ENCODE measurements at regions not wholly inside any gene's neighbourhood (a gene's known extent, or its start where the extent isn't known, plus 50 kb on each side); places are given as distances from the start of the nearest gene placed in this dataset.
"Not testable (repeated sequence)": the region's sequence is repeated elsewhere in the genome, so short reads cannot be mapped to it uniquely, and the experiment has no call there.

DNA sequence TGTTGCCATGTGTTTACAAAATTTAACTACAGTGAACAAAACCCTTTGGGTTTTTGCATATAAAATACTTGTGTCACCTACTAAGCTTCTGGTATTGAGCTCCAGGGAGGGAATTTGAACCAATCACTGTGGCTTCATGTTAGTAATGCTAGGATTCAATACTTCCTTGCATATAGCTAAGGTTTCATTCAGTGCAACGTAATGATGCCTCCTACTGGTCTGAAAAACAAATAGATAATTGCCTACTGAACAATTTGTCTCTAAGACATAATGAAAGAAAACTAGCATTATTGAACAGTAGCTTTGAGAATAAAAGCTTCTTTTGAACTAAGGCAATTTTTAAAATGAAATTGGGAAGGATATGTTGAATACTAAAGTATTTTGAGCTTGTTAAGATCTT lies 244.4 kb downstream of the ZWINT start:
- intact Hi-C loops (cut with DNase I), result no loop called here
- ATAC-seq, result no peak
- DNase-seq, result no peak

- ATAC-seq (no peak), DNase-seq (no peak)
- intact Hi-C loops (cut with DNase I), result no loop called here
Observed at GRCh38 chr10:56109454-56109853, 251.6 kb downstream of the ZWINT start.

- DNase-seq (no peak), ATAC-seq (no peak)
- intact Hi-C loops (cut with DNase I), result no loop called here
Observed at GRCh38 chr10:56104923-56105322, 256.1 kb downstream of the ZWINT start.

DNA sequence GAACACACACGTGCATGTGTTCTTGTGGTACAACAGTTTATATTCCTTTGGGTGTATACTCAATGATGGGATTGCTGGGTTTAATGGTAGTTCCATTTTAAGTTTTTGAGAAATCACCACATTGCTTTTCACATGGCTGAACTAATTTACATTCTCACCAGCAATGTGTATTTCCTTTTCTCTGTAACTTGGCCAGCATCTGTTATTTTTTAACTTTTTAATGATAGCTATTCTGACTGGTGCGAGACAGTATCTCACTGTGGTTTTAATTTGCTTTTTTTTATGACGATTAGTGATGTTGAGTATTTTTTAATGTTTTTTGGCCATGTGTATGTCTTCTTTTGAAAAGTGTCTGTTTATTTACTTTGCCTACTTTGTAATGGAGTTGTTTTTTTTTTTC lies 256.6 kb downstream of the ZWINT start:
- DNase-seq, result no peak
- intact Hi-C loops (cut with DNase I), result no loop called here
- ATAC-seq, result no peak

DNA sequence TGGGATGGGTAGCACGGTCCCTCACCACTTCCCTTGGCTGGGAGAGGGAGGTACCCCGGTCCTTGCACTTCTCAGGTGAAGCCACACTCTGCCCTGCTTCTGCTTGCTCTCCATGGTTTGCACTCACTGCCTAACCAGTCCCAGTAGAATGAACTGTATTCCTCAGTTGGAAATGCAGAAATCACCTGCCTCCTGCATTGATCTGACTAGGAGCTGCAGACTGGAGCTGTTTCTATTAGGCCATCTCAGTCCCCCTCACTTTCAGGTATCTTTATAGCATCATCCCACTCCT lies 264.9 kb downstream of the ZWINT start:
- intact Hi-C loops (cut with DNase I), result no loop called here
- ATAC-seq (no peak), DNase-seq (no peak)

DNA sequence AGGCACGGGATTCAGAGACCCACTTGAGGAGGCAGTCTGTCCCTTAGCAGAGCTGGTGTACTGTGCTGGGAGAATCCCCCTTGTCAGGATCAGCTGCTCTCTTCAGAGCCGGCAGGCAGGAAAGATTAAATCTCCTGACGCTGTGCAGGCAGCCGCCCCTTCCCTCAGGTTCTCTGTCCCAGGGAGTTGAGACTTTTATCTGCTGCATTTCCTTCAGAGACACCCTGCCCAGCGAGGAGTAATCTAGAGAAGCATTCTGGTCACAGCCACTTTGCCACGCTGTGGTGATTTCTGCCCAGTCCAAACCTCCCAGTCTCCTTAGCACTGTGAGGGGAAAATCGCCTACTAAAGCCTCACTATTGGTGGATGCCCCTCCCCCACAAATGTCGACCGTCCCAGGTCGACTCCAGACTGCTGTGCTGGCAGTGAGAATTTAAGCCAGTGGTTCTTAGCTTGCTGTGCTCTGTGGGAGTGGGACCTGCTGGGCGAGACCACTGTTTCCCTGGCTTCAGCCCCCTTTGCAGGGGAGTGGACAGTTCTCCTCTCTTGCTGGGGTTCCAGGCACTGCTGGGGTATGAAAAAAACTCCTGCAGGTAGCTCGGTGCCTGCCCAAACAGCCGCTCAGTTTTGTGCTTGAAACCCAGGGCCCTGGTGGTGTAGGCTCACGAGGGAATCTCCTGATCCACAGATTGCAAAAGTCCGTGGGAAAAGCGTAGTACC lies 265.4 kb downstream of the ZWINT start:
- intact Hi-C loops (cut with DNase I), result no loop called here
- DNase-seq, result no peak

DNA sequence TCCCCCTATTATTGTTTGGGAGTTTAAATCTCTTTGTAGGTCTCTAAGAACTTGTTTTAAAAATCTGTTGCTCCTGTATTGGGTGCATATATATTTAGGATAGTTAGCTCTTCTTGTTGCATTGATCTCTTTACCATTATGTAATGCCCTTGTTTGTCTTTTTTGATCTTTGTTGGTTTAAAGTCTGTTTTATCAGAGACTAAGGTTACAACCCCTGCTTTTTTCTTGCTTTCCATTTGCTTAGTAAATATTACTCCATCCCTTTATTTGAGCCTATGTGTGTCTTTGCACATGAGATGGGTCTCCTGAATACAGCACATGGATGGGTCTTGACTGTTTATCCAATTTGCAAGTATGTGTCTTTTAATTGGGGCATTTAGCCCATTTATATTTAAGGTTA lies 267.4 kb downstream of the ZWINT start:
- DNase-seq, ATAC-seq: not testable (repeated sequence)

More for the DNA sequence above, 265.4 kb downstream of the ZWINT start:
- ATAC-seq, result no peak

GRCh38 chr10:56091872-56092271 lies 269.2 kb downstream of the ZWINT start:
- no peak for ATAC-seq
- intact Hi-C loops (cut with DNase I), result no loop called here
- DNase-seq, result no peak

More for the DNA sequence above, 267.4 kb downstream of the ZWINT start:
- intact Hi-C loops (cut with DNase I), result not testable (repeated sequence)

DNA sequence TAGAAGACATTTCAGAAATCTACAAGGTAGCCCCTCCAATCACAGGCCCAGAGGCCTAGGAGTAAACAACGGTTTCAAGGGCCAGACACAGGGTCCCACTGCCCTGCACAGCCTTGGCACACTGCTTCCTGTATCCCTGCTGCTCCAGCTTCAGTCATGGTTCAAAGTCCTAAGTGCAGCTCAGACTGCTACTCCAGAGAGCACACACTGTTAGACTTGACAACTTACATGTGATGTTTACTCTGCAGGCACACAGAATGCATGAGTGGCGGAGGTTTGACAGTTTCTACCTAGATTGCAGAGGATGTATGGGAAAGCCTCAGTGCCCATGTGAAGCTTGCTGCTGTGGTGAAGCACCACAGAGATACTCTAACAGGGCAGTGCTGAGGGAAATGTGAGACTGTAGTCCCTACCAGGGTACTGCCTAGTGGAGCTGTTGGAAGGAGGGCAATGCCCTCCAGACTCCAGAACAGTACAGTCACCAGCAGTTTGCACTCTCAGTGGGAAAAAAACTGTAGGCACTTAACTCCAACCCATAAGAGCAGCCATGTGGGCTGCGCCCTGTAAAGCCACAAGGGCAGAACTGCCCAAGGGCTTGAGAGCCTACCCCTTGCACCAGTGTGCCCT lies 270.0 kb downstream of the ZWINT start:
- intact Hi-C loops (cut with DNase I), result no loop called here
- ATAC-seq (no peak), DNase-seq (no peak)

DNA sequence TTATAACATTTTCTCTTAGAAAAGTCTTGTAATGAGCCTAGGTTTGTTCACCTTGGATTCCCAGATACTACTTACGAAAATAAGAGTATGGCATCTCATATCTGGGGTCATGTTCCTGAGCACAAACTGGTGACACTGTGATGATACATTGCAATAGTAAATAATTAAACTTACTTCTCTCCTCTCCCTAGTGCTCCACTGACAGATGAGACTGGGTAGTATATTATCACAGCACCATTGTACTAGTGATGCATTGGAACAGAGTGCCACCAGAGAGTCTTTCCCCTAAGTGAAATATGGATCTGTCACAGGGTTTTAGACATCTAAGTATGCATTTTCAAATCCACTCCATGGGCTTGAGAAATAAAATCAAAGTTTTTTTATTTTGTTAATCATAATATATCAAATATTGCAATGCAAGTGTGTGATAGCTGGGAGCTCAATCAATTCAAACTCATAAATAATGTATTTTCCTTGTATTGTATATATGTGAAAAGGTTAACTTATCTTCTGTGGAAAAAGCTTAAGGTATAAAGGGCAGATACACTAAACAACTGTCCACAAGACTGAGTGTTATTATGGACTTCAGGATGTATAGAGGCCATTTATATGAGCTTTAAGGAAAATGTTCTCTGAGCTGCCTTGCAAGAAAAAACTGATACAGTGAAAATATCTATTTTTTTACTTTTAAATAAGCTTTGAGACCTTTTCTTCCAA lies 275.5 kb downstream of the ZWINT start:
- intact Hi-C loops (cut with DNase I), result no loop called here
- ATAC-seq, result no peak
- no peak for DNase-seq

GRCh38 chr10:56082169-56082568 lies 278.9 kb downstream of the ZWINT start:
- intact Hi-C loops (cut with DNase I), result no loop called here
- ATAC-seq, result no peak
- no peak for DNase-seq

GRCh38 chr10:56068473-56069263 lies 292.4 kb downstream of the ZWINT start:
- DNase-seq, result no peak
- no peak for ATAC-seq
- intact Hi-C loops (cut with DNase I), result no loop called here

DNA sequence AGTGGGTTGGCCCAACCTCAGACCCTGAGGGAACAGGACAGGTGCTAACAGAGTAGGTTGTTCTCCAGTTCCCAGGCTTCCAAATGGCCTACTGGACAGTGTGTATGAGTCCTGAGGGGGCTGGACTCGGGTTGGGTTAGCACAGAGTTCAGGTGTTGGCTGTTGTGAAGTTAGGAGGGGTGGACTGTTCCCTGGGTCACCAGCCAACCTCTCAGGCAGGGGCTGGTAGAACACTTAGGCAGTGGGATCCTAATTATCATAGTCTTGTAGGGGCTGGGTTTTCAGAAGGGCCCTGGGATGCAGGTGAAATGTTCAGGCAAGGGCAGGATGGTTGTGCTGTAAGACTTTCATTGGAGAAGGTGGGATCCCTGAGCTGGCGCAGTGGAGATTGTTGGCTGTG lies 293.0 kb downstream of the ZWINT start:
- DNase-seq (no peak), ATAC-seq (no peak)
- intact Hi-C loops (cut with DNase I), result no loop called here

GRCh38 chr10:56063642-56064041 lies 297.4 kb downstream of the ZWINT start:
- intact Hi-C loops (cut with DNase I), result no loop called here
- no peak for DNase-seq
- no peak for ATAC-seq

DNA sequence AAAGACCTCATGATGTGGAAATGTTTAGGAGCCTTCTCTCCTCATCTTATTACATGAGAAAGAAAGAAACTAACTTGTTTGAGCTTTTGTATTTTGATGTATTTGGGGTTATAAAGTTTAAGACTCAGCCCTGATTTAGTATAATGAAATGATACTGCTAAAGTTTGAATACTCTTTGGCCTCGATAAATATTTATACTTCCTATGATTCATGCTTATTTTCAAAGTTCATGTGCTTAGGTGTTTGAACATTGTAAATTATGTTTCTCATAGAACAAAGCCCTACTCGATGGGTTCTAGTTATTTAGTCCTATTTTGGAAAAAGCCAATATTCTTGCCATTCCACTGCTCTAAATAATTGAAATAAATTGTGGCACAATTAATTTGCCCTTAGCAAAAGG lies 303.2 kb downstream of the ZWINT start:
- no peak for DNase-seq
- no peak for ATAC-seq
- intact Hi-C loops (cut with DNase I), result no loop called here

- ATAC-seq (no peak), DNase-seq (no peak)
- intact Hi-C loops (cut with DNase I), result no loop called here
Observed at GRCh38 chr10:56035489-56035888, 325.6 kb downstream of the ZWINT start.

DNA sequence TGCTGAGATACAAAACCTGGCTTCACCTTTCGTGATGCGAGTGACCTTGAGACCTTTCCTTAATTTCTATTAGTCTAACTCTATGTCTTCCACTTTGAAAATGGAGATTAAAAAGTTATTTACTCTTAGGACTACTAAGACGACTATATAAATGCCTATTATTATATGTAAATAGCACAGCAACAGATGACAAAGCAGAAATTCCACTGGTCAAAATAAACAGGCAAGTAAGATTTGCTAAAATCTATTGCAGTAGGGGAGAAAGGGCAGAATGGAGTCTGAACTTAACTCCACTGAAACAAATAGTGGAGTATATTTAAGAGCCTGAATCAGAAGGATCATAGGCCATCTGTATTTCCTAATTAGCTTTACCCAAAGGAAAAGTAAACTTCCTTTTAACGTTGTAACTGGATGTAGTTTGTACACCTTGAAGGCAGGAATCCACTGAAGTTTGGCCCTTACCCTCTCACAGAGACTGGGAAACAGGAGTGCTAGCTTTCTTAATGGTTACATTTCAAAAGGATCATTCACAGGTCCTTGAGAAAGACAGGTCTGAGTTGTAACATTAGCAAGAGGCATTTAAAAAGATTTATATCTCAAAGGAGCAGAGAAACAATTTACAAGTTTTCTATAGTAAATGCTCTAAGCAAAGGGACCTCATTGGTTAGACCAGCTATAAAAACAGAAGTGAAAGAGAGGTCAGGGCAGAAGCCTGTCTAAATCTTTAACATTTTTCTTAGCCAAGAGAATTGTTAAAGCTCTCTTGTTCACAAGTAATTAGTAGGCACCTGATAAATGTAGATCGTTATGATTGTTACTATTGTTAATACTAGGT lies 332.5 kb downstream of the ZWINT start:
- no peak for DNase-seq
- intact Hi-C loops (cut with DNase I), result no loop called here

GRCh38 chr10:56012101-56012500 lies 349.0 kb downstream of the ZWINT start:
- DNase-seq (no peak), ATAC-seq (no peak)
- intact Hi-C loops (cut with DNase I), result loop anchor here in 1 of 2 donors (10.0 kb wide), 1 partner anchor 203 kb away; no protein-coding TSS in a partner anchor

More for the DNA sequence above, 332.5 kb downstream of the ZWINT start:
- ATAC-seq, result no peak

GRCh38 chr10:56003555-56003954 lies 357.5 kb downstream of the ZWINT start:
- ATAC-seq (no peak), DNase-seq (no peak)
- intact Hi-C loops (cut with DNase I), result no loop called here
